K562 (cell line): ENCODE measurements at regions not wholly inside any gene's neighbourhood (a gene's known extent, or its start where the extent isn't known, plus 50 kb on each side); places are given as distances from the start of the nearest gene placed in this dataset.

ENCODE experiments used
- KAT7 ChIP-seq: sonication (generic); formaldehyde crosslinking; IDR thresholded peaks from 2 replicates; pipeline ENCODE4 v1.8.0; 2022; ENCODE audit warnings: missing genetic modification reagents, mild to moderate bottlenecking, borderline replicate concordance
- KDM4B ChIP-seq, 2 experiments: fragments of 450-650 bp in 1 of 2; sonication (generic) in 1 of 2; IDR thresholded peaks; 2 replicates each; pipeline ENCODE4 v1.6.1; 2016 to 2017; ENCODE audit warnings: borderline replicate concordance in 2 of 2, antibody characterized with exemption in 1 of 2, low read depth in 1 of 2, mild to moderate bottlenecking in 1 of 2
- NFRKB ChIP-seq: fragments of 450-650 bp; IDR thresholded peaks from 2 replicates; pipeline ENCODE4 v1.6.1; 2016; ENCODE audit warnings: low read depth
- POLR2A ChIP-seq: fragments of 450-650 bp; conservative IDR thresholded peaks from 2 replicates; pipeline ENCODE4 v1.6.1; 2016
- RERE ChIP-seq: sonication (generic); formaldehyde crosslinking; IDR thresholded peaks from 2 replicates; pipeline ENCODE4 v1.8.0; 2023; ENCODE audit warnings: missing genetic modification reagents, mild to moderate bottlenecking, borderline replicate concordance
- SNIP1 ChIP-seq: fragments of 450-650 bp; IDR thresholded peaks from 2 replicates; pipeline ENCODE4 v1.7.1; 2017; ENCODE audit warnings: low read depth, mild to moderate bottlenecking
- ZNF347 ChIP-seq: fragments of 450-650 bp; formaldehyde crosslinking; IDR thresholded peaks from 2 replicates; pipeline ENCODE4 v1.4.0; 2020; ENCODE audit warnings: low read depth, mild to moderate bottlenecking, moderate library complexity

GRCh38 chr10:78205457-78206016 is 171.9 kb downstream of the RPS24 start:
- TF ChIP-seq NFRKB, result no peak
- TF ChIP-seq ZNF347 (CRISPR knock-in tag), result no peak
- TF ChIP-seq POLR2A, result no peak
- TF ChIP-seq RERE (CRISPR knock-in tag), result no peak
- no peak for TF ChIP-seq KDM4B (IDR thresholded peaks at IDR 0.05; ENCODE audit: borderline replicate concordance in 2 of 2, low read depth in 1 of 2)
- no peak for TF ChIP-seq SNIP1
- TF ChIP-seq KAT7 (CRISPR knock-in tag), result no peak
